ENCODE measurements at regions not wholly inside any gene's neighbourhood (a gene's known extent, or its start where the extent isn't known, plus 50 kb on each side); places are given as distances from the start of the nearest gene placed in this dataset.

- H2AK5ac ChIP-seq (ENCODE audit: low read depth, low read length): no peak overlapping the region
- H4K5ac ChIP-seq (ENCODE audit: low read depth, low read length): no peak overlapping the region
- no peak overlapping the region for H3K56ac ChIP-seq (ENCODE audit: extremely low read depth, insufficient read depth, low read length)
- peaks cover 2% of the 10 kb centered on the region for H3K27me3 ChIP-seq (ENCODE audit: control insufficient read depth, insufficient read depth, low read length)
- H3K4me3 ChIP-seq (ENCODE audit: insufficient read depth, low read depth, low read length): no peak overlapping the region
- intact Hi-C loops (cut with micrococcal nuclease): no loop called here
- no peaks in the 10 kb centered on the region for H3K4me1 ChIP-seq (ENCODE audit: control insufficient read depth, insufficient read depth, low read length)
- H4K8ac ChIP-seq (ENCODE audit: low read depth in 2 of 2, low read length in 2 of 2): no peak overlapping the region
- H3K9me1 ChIP-seq (ENCODE audit: insufficient read depth, low read length): no peaks in the 10 kb centered on the region
- H3K9me3 ChIP-seq (ENCODE audit: control insufficient read depth, insufficient read depth, low read length): no peaks in the 10 kb centered on the region
- H3K9ac ChIP-seq (ENCODE audit: low read depth, low read length): no peak overlapping the region
- DNase-seq: no peak
- ChIA-PET POLR2A (ENCODE audit: unreplicated experiment) (no interaction called here), CTCF (no interaction called here)
- H3K4ac ChIP-seq (ENCODE audit: low read depth, low read length): no peak overlapping the region
- no peak overlapping the region for H2AK9ac ChIP-seq (replicated peaks; ENCODE audit: low read depth, low read length, poor library complexity)
- H2BK5ac ChIP-seq (ENCODE audit: low read depth, low read length, poor library complexity, severe bottlenecking): no peak overlapping the region
- dilution Hi-C loops (cut with HindIII; ENCODE audit: low sequenced_read_pairs, unreplicated experiment): no loop called here
- in situ Hi-C loops (cut with MboI; ENCODE audit: low sequenced_read_pairs): no loop called here
- no peaks in the 10 kb centered on the region for H3K36me3 ChIP-seq (ENCODE audit: control insufficient read depth, insufficient read depth, low read length)
- H3K27ac ChIP-seq (ENCODE audit: insufficient read depth, low read length): no peak overlapping the region
- TF ChIP-seq MXI1 (IDR thresholded peaks at IDR 0.05; ENCODE audit: borderline replicate concordance, low read depth, low read length): no peak
- no peak for TF ChIP-seq CTCF (conservative IDR thresholded peaks at IDR 0.05; ENCODE audit: low read depth, low read length)
- H3K14ac ChIP-seq (replicated peaks; ENCODE audit: low read depth, low read length): no peak overlapping the region
- H3K18ac ChIP-seq (ENCODE audit: low read depth, low read length): no peak overlapping the region
- no peak overlapping the region for H4K91ac ChIP-seq (ENCODE audit: insufficient read depth, low read depth, low read length)
- BruUV-seq (replicated peaks): no TSS peak
- no peak overlapping the region for H2AFZ ChIP-seq (replicated peaks; ENCODE audit: low read length, poor library complexity)
- H4K20me1 ChIP-seq (ENCODE audit: insufficient read depth, low read length): no peaks in the 10 kb centered on the region
- H3K4me2 ChIP-seq (ENCODE audit: low read depth, low read length): no peak overlapping the region
- H3K23ac ChIP-seq (ENCODE audit: low read depth, low read length): no peak overlapping the region
- no peak overlapping the region for H2BK20ac ChIP-seq (ENCODE audit: low read depth, low read length)
- H2BK120ac ChIP-seq (ENCODE audit: low read depth, low read length): no peak overlapping the region
- H2BK15ac ChIP-seq (ENCODE audit: low read depth, low read length): no peak overlapping the region
- no peak for ATAC-seq (ENCODE audit: low read depth)
- WGBS, 2 experiments (ENCODE audit: extremely low coverage in 2 of 2, insufficient read length in 1 of 2): 56% methylated on average over 1 of the region's 6 CpGs; no CpG with 5 or more reads in 1 of the 2 experiments
- H3K79me1 ChIP-seq (ENCODE audit: low read depth in 1 of 2, low read length in 2 of 2): no peaks in the 10 kb centered on the region
Measured at GRCh38 chr2:187934236-187934635, 357.4 kb upstream of the GULP1 start.
